IPS DF 19.7 (cell line): ENCODE measurements at regions not wholly inside any gene's neighbourhood (a gene's known extent, or its start where the extent isn't known, plus 50 kb on each side); places are given as distances from the start of the nearest gene placed in this dataset.

Experiments
- DNase-seq: peaks from one replicate; pipeline ENCODE4 v3.0.0-alpha.2; 2013; ENCODE audit warnings: low read depth, low spot score

DNA sequence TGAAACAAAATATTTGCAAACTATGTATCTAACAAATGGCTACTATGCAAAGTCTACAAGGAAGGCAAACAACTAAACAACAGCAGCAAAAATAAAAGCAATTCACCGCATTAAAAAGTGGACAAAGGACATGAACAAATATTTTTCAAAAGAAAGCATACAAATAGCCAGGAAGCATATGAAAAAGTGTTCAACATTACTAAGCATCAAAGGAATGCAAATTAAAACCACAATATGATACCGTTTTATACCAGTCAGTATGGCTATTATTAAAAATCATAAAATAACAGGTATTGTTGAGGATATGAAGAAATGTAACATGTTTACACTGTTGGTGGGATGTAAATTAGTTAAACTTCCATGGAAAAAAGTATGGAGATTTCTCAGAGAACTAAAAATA lies 1106.7 kb downstream of the PDHA2 start:
- no peak for DNase-seq

DNA sequence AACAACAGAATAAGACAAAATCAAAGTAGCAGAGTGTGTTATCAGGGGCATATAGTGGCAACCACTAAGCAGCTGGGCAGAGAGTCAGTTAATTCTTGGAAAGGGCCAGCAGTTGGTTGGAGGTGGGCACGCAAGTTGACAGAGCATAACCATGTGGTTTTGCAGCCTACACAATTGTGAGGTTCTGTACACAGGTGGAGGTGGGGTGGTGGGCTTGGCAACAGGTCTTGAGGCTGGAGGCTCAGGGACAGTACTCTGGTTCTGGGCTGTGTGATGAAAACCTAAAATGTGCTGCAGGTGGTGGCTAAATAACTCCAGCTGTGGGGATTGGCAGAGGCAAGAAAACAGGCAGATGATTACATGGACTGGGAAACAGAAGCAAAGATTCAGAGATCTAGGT lies 1112.7 kb downstream of the PDHA2 start:
- no peak for DNase-seq

DNA sequence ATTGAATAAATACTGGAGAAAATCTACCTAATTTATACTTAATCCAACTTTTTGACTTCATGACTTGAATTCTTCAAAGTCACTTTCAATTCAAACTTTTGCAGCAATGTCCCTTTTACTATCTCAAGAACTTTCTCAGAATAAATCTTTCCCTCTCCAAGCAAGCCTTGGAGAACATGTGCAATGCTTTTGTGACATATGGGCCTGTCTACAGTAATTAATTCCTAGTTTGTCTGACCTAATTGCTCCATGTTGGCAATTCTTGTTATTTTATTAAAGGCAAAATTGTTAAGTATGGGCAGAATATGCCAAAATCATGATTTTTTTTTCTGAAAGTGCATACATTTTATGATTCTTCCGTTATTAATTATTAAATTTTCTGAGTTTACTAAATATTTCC lies 1115.3 kb downstream of the PDHA2 start:
- DNase-seq, result no peak

DNA sequence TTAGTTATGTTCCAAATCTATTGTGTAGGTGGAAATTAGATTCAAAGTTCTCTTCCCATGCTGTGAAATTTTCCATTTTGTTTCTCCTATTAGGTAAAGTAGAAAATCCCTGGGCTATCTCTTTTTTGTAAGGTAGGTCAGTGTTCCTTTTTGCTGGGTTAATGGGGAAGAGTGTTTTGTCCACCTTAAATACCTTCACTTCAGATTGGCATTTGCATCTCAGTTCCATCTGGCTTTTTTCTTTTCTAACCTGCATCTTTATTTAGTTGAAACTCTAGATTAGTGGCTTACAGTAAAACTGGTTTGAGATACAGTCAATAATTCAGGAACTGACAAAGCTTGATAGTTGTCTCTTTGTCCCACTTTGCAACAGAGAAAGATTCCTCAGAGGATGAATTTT lies 1115.8 kb downstream of the PDHA2 start:
- DNase-seq, result no peak

DNA sequence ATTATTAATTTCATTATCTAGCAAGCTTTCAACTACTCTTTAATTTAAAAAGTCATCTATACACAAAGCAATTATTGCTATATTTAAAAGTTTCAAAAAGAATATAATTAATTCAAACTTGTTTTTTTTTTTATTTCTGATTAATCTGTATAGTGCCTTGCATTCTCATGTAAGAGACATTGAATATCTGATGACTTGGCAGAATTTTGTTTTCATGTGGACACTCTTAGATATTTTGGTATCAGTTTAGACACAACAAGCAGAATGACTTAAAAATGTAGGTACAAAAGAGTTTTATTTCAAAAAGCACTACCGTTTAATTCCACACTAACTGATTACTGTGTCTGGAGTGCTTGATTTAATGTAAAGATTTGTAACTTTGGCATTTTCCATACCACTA lies 1129.6 kb downstream of the PDHA2 start:
- DNase-seq, result no peak

DNA sequence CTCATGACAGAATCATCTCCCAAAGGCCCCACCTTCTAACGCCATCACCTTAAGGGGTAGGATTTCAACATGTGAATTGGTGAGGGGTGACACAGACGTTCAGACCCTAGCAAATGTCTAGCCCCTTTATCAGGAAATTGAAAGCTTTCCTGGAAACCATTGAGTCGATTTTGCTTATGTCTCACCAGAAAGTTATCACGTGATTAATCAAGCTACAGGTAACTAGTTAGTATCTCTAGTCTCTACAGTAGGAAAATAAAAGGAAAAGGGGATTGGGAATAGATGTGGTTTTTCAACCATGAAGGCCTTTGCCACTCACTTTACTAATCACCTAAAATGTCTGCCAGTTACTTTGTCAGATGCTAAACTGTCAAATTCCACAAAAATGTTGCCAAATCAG lies 1133.0 kb downstream of the PDHA2 start:
- DNase-seq, result no peak

DNA sequence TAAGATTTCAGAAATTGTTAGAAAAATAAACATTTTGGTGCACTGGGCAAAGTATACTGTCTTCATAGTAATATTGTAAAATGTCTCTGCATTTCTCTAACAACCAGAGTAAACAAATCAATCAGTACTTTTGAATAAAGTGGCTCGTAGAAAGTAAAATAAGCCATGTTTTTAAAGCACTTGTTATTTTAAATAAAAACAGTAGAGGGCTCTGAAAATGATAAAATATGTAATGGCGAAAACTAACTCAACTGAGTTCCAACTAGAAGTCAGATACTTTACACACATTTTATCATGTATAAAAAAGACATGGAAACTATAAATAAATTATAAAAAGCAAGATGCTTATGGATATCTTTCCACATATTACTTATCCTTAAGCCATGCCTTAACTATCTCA lies 1134.4 kb downstream of the PDHA2 start:
- DNase-seq, result no peak

DNA sequence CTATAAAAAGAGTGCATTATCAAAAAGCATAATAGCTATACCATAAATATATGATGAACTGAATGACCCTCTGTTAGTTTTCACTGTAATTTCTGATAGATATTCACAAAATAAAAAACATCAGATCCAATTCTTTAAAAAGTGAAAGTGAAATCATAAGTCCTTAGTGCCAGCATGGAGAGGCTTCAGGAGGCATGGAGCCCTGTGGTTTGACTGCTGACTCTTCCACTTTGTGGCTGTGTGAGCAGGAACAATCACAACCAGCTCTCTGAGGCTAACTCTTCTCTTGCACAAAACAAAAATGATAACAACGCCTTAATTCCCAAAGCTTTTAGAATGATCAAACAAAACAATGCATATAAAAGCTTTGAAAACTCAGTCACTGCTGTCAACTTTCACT lies 1143.9 kb downstream of the PDHA2 start:
- DNase-seq, result no peak

DNA sequence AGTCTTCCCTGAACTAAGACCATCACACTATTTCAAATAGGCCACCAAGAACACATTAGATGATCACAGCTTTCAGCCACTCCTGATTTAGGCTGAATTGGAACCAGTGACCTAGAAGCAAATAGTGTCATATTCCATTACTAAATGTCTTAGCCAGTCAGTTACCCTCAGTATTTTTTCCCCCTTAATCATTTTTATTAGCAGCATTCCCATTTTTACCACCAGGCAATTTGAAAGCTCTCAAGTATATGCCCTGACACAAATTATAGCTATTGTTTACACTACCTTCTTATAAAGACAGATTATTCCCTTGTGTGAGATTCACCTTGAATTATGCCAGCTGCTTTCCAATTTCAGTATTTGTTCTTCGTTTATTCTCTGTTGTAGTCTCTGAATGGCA lies 1146.9 kb downstream of the PDHA2 start:
- no peak for DNase-seq

DNA sequence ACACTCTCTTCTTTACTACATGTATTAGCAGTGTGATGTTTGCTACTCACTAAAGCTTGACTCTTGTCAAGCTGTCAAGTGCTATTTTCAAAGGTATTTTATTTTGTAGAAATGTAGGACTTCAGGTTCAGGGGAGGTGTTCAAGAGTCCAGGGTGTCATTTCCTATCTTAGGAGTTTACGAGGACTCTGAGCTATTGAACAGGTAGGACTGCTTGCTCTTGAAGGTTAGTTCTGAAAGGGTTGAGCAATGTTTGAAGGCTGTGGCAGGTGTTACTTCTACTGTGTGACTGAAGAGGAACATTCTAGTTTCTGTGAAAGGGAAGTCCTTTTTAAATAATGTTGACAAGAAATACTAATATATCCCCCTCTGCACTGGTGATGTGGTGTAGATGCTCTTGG lies 1151.2 kb downstream of the PDHA2 start:
- no peak for DNase-seq

DNA sequence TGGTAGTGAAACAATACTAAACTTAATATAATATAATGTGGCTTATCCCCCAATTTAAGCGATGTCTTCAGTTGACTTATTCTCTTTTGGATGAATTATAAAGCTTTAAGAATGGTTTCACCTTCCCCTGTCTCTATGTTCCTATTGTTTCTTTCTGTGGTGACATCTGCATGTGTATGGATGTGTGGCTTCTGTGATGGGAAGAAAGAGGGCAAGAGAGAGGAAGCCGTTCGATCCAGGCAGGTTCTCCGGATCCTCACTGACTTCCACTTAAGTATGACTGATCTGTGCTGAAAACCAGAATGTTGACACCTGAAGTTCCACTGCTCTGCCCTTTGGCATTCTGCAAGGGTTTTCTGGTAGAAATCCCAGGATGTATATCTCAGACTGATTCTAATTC lies 1150.8 kb downstream of the STPG2 start:
- DNase-seq, result no peak

DNA sequence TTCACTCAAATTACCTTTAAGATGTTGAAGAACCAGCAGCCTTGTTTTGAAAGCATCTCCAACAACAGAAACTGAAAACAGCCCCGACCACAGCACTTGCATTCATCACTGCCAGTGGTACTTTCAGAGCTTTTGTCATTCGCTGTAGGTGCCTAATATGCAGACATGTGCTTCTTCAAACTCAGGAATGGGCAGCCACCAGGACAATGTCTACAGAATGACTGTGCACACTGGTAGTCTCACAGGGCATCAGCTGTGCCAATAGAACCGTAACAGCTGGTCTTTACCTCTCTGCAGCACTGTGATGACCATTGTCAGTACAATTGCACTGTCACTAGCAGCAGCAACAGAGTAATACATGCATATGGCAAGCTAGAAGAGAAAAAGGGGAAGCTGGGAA lies 1149.7 kb downstream of the STPG2 start:
- peak; percentile 23 for DNase-seq

DNA sequence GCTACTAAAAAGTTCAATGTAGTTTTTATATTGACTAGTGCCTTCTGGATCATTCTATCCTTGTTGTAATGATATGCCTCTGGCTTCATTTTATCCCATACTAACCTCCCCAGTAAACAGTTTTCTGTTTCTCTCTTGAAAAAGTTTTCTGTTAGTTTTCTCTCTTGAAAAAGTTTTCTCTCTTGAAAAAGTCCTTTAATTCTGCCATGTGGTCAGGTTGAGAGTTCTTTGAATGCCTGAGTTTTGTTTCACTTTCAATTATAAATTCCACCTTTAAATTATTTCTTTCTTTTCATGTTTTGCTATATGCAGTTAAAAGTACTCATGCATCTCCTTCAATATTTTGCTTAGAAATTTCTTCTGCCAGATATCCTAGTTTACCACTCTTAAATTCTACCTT lies 1139.6 kb downstream of the STPG2 start:
- DNase-seq, result no peak

DNA sequence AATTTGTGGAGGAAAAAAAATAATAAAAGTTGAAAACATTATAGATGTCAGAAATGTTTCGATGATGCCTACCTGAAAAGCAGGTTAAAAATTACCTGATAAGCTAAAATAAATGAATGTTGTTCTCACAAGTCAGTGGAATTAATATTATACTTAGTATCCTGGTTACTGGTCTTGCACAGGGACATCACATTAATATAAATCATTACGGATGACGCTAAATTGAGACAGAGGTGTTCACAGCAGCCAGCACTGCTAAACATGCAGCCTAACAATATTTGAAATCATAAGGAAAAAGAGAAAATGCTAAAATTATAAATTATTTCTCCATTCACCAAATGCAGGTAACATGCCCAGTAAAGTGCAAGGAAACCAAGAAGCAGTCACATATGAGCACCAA lies 1130.0 kb downstream of the STPG2 start:
- DNase-seq, result no peak

DNA sequence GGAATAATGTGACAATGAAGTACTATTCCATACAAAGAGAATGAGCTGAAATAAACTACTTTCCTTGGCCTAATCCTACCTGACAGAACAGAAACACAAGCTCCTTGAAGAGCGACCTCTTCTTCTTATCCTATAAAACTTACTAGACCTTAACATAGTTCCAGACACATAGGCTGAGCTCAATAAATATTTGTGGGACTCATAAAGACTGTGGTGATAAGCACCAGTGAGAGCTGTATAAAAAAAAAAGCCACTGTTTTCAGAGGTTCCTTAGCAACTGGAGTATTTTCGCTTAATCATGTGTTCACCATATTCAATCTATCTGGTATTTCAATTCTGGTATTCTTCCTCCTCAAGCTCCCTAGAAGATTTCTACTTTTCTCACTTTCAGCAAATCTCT lies 1129.6 kb downstream of the STPG2 start:
- no peak for DNase-seq

DNA sequence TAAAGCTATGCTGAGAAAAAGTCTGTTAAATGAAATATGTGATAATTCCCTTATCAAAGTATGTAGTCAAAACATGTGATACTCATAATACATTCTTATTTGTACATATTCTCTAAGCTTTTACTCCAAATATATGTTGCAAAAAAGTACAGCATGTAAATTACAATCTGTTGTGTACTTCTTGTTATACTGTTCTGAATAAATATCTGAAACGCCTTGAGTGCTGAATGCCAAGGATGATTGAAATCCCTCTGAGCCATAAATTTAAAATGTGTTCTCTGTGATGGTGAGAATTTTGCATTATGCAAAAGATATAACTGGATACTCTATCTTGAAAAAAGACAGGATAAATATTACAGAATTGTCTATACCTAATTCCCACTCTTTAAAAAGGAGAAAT lies 1128.0 kb downstream of the STPG2 start:
- DNase-seq, result no peak

DNA sequence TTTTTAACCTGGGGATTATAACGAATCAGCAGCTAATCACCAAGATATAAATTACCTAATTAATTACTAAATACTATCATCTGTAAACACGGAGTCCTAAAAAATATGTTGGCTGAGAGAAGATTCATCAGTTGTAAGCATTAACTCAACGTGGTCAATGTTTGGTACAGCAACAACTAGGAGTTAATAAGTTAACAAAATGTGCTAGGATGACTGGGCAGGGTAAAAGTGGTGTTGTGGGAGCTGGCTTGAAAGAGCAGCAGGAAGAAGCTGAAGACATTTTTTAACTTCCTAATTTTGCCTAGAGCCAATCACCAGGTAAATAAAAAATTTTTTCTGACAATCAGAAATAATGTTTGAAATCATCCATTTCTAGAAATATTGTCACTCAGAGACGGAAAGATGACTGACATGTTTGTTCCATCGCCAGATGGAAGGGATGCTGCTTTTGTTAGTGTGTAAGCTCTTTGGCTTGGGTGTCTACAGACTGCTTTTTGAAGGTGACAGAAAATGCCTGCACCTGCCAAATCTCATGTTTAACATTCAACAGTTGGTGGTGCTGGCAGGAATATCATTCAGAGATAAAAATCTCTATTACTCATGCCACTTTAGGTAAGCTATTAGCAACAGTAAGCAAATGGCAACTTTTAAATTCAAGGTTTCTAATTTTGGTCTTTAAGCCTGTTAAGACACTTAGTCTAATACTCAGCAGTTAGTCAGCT lies 1126.9 kb downstream of the STPG2 start:
- no peak for DNase-seq

DNA sequence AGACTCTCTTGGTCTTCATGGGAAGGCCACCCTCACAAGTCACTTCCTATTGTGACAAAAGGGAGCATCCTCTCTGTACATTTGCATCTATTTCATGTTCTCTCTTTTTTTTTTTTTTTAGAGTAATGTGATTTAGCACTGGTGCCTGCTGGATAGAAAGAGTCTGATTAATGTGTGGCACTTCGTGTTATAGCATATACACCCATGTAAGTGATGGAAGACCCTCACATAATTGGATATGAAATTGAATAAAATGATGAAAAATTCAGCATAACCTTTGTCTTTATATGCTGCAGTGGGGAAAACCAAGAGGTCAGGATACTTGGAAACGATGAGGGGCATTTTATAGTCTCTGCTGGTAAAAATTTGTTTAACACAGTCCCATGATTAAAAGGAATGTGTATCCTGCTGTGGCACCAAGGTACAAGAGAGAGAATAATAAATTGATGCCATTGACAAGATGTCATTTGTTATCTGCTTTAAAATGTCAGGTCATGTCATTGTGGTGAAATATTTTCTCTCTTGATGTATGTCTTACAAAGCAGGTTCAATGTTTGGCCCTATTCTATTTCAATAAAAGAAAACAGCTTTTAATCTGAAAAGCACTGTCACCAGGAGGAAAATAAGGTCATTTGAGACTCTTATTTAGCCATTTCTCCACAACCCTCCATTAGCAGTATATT lies 1115.4 kb downstream of the STPG2 start:
- no peak for DNase-seq

DNA sequence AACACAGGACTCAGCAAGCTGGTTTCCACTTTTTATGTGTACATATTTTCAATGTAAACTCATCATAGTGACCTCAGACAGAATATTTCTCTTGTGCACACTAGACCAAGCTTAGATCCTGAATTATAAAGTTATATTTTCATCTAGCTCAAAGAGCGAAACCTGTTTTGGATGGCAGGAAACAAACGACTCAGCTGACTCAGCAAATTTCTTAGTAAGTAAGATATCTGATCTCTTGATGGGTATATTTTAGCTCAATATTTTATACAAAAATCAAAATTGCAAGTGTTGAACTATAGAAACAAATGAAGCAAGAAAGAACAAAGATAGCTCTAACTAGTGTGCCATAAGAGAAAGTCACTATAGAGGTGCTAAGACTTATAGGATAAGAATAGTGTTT lies 1114.5 kb downstream of the STPG2 start:
- DNase-seq, result no peak

DNA sequence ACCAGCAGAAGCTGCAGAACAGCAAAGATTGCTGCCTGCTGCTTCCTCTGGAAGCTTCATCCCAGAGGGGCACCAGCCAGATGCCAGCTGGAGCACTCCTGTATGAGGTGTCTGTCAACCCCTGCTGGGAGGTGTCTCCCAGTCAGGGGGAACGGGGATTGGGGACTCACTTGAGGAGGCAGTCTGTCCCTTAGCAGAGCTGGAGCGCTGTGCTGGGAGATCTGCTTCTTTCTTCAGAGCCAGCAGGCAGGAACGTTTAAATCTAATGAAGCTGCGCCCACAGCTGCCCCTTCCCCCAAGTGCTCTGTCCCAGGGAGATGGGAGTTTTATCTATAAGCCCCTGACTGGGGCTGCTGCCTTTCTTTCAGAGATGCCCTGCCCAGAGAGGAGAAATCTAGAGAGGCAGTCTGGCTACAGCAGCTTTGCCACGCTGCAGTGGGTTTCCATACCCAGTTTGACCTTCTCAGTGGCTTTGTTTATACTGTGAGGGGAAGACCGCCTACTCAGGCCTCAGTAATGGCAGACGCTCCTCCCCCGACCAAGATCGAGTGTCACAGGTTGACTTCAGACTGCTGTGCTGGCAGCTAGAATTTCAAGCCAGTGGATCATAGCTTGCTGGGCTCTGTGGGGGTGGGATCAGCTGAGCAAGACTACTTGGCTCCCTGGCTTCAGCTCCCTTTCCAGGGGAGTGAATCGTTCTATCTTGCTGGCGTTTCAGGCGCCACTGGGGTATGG lies 1105.7 kb downstream of the STPG2 start:
- peak; percentile 30 for DNase-seq

DNA sequence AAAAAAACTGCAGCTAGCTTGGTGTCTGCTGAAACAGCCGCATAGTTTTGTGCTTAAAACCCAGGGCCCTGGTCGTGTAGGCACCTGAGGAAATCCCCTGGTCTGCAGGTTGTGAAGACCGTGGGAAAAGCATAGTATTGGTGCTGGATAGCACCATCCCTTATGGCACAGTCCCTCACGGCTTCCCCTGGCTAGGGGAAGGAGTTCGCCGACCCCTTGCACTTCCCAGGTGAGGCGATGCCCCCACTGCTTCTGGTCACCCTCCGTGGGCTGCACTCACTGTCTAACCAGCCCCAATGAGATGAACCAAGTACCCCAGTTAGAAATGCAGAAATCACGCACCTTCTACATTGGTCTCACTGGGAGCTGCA lies 1105.1 kb downstream of the STPG2 start:
- DNase-seq, result no peak

DNA sequence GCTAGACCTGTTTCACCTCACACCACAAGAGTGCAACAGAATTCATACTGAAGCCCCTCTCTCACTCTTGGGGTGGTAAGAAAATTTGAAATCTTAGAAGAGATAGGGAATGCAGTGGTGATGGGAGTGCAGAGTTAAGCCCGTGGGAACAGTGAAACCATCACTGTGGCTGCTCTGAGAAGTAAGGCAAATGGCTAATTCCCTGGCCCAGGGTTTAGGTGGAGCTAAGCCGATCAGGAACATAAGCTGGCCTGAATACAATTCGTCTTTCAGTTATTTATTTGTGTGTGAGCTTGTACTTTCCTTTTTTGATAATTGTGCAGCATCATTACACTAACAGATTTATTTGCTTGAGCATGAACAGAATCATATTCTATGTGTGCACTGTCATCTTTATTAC lies 1070.6 kb downstream of the STPG2 start:
- no peak for DNase-seq

DNA sequence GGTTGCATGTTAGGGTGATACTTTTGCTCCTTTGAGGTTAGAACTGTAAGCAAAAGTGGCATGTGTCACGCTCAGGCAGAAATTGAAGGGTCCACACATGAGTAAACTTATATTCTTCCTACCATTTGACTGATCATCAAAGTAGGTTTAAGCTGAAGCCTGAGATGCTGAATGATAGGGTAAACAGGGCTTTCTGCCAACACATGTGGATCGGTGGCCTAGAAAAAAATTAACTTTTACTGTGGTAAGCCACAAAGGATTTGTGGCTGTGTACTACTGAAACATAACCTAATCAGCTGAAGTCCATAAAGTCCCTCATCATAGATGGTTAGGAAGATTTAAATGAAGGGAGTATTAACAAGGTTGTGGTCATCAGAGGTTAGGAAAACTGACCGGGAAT lies 1070.1 kb downstream of the STPG2 start:
- DNase-seq, result no peak
